ENCODE measurements at regions not wholly inside any gene's neighbourhood (a gene's known extent, or its start where the extent isn't known, plus 50 kb on each side); places are given as distances from the start of the nearest gene placed in this dataset.

DNA sequence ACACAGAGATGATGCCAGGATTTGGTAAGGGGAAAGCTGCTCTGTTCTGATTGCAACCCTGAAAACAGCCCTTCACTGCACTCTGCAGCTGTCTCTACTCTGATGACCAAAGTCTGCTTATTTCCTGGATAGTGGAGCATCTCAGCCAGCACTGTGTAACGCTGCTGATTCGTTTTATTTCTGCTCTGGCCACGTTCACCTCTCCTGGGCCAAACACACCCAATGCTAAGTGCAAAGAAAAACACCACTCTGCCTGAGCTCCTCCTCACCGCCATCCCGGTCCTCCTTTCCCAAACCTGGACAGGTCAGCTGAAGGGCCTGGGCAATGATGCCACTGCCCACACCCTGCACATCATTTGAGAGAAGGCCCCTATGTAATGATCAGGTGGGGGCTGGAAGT is 529.3 kb upstream of the B3GAT1 start:
- intact Hi-C loops (cut with micrococcal nuclease) (loop anchor here (5.0 kb wide), 1 partner anchor 74 kb away; no protein-coding TSS in a partner anchor), in situ Hi-C loops (cut with MboI) (no loop called here)
- no peaks in the 10 kb centered on the region for H3K36me3 ChIP-seq (ENCODE audit: control insufficient read depth, insufficient read depth, low read length)
- H3K79me2 ChIP-seq (ENCODE audit: control insufficient read depth, insufficient read depth, low read length), result no peaks in the 10 kb centered on the region
- no peak overlapping the region for H3K4me3 ChIP-seq
- H3K27ac ChIP-seq (ENCODE audit: extremely low read depth, low read depth, low read length), result no peak overlapping the region
- ATAC-seq, result no peak
- CTCF ChIA-PET (ENCODE audit: low intra/inter-chr PET ratio), result no interaction called here
- DNase-seq (ENCODE audit: extremely low read depth in 1 of 4, low spot score in 3 of 4), result no peak
- no peak for FAIRE-seq
- POLR2A ChIA-PET, result interaction anchor here (0.7 kb wide), 1 partner anchor 87 kb away, joined by 3 read pairs; no protein-coding TSS in a partner anchor
- H4K20me1 ChIP-seq (replicated peaks; ENCODE audit: control insufficient read depth, insufficient read depth, low read length), result no peaks in the 10 kb centered on the region; the same call in 1 of the 2 replicates
- WGBS (ENCODE audit: insufficient coverage, low coverage, missing lambda C conversion rate), result 0% methylated on average over 5 of the region's 5 CpGs
- no peaks in the 10 kb centered on the region for H3K9me3 ChIP-seq (replicated peaks; ENCODE audit: control insufficient read depth, insufficient read depth, low read depth, low read length)
- H3K27me3 ChIP-seq (ENCODE audit: control insufficient read depth in 2 of 2, insufficient read depth in 2 of 2, low read length in 2 of 2), result peaks cover 0 to 23% of the 10 kb centered on the region in 2 experiments; a peak in 1 of 5 replicates
- H3K9ac ChIP-seq (ENCODE audit: insufficient read depth in 1 of 2, low read depth in 2 of 2, low read length in 2 of 2), result no peak overlapping the region
- H3K9me1 ChIP-seq (ENCODE audit: control insufficient read depth, insufficient read depth, low read length), result no peaks in the 10 kb centered on the region
- no peaks in the 10 kb centered on the region for H3K4me1 ChIP-seq (replicated peaks in 1 of 2; ENCODE audit: control insufficient read depth in 2 of 2, insufficient read depth in 2 of 2, low read length in 2 of 2)
- BruUV-seq (replicated peaks), result no TSS peak
- TF ChIP-seq POLR2B (IDR thresholded peaks at IDR 0.05; ENCODE audit: low read depth, partially characterized antibody) (no peak), KLF1 (tag; IDR thresholded peaks at IDR 0.05) (no peak)
- no peak overlapping the region for H3K4me2 ChIP-seq (ENCODE audit: insufficient read depth, low read length)
- no peak overlapping the region for H2AFZ ChIP-seq (ENCODE audit: low read depth, low read length)

DNA sequence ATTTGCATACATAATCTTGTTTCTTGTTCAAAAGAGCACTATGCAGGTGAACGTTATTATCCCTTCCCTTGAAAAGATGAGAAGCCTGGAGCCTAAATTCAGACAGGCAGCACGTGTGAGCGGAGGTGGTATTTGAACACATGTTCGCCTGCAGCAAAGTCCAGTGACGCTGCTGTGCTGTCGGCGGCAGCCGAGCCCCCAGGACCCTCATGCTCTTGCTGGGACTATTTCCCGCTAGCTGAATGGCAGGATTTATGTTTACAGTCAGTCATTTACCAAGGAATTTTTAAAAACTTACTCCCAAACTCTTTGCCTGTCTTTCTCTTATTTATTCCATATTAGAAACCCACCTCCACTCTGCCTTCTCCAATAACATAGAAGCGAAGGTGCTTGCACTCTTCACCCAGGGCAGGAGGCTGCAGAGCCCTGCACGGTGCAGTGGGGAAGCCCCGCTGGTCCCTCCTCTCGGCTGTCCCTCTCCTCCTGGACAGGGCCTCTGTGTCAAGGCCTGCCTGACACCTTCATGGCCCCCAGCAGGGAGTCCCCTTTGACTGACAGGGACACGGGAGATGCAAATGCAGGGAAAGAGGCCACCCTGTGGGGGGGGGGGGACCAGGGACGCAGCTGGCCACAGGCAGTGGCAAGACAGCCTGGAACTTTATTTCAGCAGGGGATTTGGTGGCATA is 528.5 kb upstream of the B3GAT1 start:
- FAIRE-seq (no peak), DNase-seq (ENCODE audit: extremely low read depth in 1 of 4, low spot score in 3 of 4) (no peak), ATAC-seq (no peak)
- H3K4me3 ChIP-seq, result no peak overlapping the region
- under 1% methylated on average over 11 of the region's 15 CpGs for WGBS (ENCODE audit: insufficient coverage, low coverage, missing lambda C conversion rate)
- no peaks in the 10 kb centered on the region for H3K79me2 ChIP-seq (ENCODE audit: control insufficient read depth, insufficient read depth, low read length)
- H3K9me3 ChIP-seq (replicated peaks; ENCODE audit: control insufficient read depth, insufficient read depth, low read depth, low read length), result no peaks in the 10 kb centered on the region
- no peak overlapping the region for H3K27ac ChIP-seq (ENCODE audit: extremely low read depth, low read depth, low read length)
- no TSS peak for BruUV-seq (replicated peaks)
- CTCF ChIA-PET (ENCODE audit: low intra/inter-chr PET ratio), result no interaction called here
- no peak overlapping the region for H3K9ac ChIP-seq (ENCODE audit: insufficient read depth in 1 of 2, low read depth in 2 of 2, low read length in 2 of 2)
- no peak overlapping the region for H2AFZ ChIP-seq (ENCODE audit: low read depth, low read length)
- intact Hi-C loops (cut with micrococcal nuclease) (loop anchor here (5.0 kb wide), 1 partner anchor 73 kb away; no protein-coding TSS in a partner anchor), in situ Hi-C loops (cut with MboI) (no loop called here)
- POLR2A ChIA-PET, result interaction anchor here (0.6 kb wide), 1 partner anchor 63 kb away, joined by 3 read pairs; no protein-coding TSS in a partner anchor
- no peaks in the 10 kb centered on the region; the same call in 1 of the 2 replicates for H4K20me1 ChIP-seq (replicated peaks; ENCODE audit: control insufficient read depth, insufficient read depth, low read length)
- no peaks in the 10 kb centered on the region for H3K9me1 ChIP-seq (ENCODE audit: control insufficient read depth, insufficient read depth, low read length)
- no peaks in the 10 kb centered on the region for H3K4me1 ChIP-seq (replicated peaks in 1 of 2; ENCODE audit: control insufficient read depth in 2 of 2, insufficient read depth in 2 of 2, low read length in 2 of 2)
- TF ChIP-seq ZNF175 (CRISPR knock-in tag; IDR thresholded peaks at IDR 0.05; ENCODE audit: low read depth), result no peak
- no peak for TF ChIP-seq NCOA6 (IDR thresholded peaks at IDR 0.05)
- TF ChIP-seq MEF2D (tag; conservative IDR thresholded peaks at IDR 0.05; ENCODE audit: low read depth), result no peak
- TF ChIP-seq FOXA3 (CRISPR knock-in tag; conservative IDR thresholded peaks at IDR 0.05 in 1 of 2, IDR thresholded peaks at IDR 0.05 in 1 of 2), result no peak
- TF ChIP-seq KAT7 (CRISPR knock-in tag; IDR thresholded peaks at IDR 0.05; ENCODE audit: borderline replicate concordance), result no peak
- TF ChIP-seq PHB2 (IDR thresholded peaks at IDR 0.05; ENCODE audit: low read depth), result no peak
- TF ChIP-seq, protein P1, sequence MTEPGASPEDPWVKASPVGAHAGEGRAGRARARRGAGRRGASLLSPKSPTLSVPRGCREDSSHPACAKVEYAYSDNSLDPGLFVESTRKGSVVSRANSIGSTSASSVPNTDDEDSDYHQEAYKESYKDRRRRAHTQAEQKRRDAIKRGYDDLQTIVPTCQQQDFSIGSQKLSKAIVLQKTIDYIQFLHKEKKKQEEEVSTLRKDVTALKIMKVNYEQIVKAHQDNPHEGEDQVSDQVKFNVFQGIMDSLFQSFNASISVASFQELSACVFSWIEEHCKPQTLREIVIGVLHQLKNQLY (CRISPR knock-in tag; conservative IDR thresholded peaks at IDR 0.05), result no peak
- no peak for TF ChIP-seq EWSR1 (IDR thresholded peaks at IDR 0.05; ENCODE audit: borderline replicate concordance, low read depth, partially characterized antibody)
- no peak for TF ChIP-seq KHSRP (IDR thresholded peaks at IDR 0.05)
- TF ChIP-seq ZNF146 (CRISPR knock-in tag; IDR thresholded peaks at IDR 0.05; ENCODE audit: unreplicated experiment), result no peak
- no peak overlapping the region for H3K4me2 ChIP-seq (ENCODE audit: insufficient read depth, low read length)
- peaks cover 0 to 23% of the 10 kb centered on the region in 2 experiments; a peak in 1 of 5 replicates for H3K27me3 ChIP-seq (ENCODE audit: control insufficient read depth in 2 of 2, insufficient read depth in 2 of 2, low read length in 2 of 2)
- no peaks in the 10 kb centered on the region for H3K36me3 ChIP-seq (ENCODE audit: control insufficient read depth, insufficient read depth, low read length)
